Activated T-helper 2 cell treated with anti-CD3 and anti-CD28 coated beads, Interferon-gamma antibody, Interleukin-2, Interleukin-4, amounts not matched to agents 10 μg/mL and 5 μg/mL and 100 μg/mL, durations not matched to agents 14 hours and 24 hours and 36 hours (primary cell): ENCODE measurements at regions not wholly inside any gene's neighbourhood (a gene's known extent, or its start where the extent isn't known, plus 50 kb on each side); places are given as distances from the start of the nearest gene placed in this dataset.

Experiments used
- DNase-seq: peaks from one replicate; pipeline ENCODE4 v3.0.0; 2021; ENCODE audit warnings: low spot score
- H3K27ac Mint-ChIP-seq: one replicate; pipeline ENCODE4 v1.8.0; 2021; ENCODE audit warnings: mixed read lengths
- H3K27me3 Mint-ChIP-seq: one replicate; pipeline ENCODE4 v1.8.0; 2021; ENCODE audit warnings: low read depth, mixed read lengths
- H3K36me3 Mint-ChIP-seq: one replicate; pipeline ENCODE4 v1.8.0; 2021; ENCODE audit warnings: low read depth, mixed read lengths
- H3K4me1 Mint-ChIP-seq: one replicate; pipeline ENCODE4 v1.8.0; 2021; ENCODE audit warnings: low read depth, mixed read lengths
- H3K4me3 Mint-ChIP-seq: one replicate; pipeline ENCODE4 v1.8.0; 2021; ENCODE audit warnings: low read depth, mild to moderate bottlenecking, moderate library complexity, mixed read lengths
- H3K9me3 Mint-ChIP-seq: one replicate; pipeline ENCODE4 v1.8.0; 2021; ENCODE audit warnings: mixed read lengths
- intact Hi-C: fragments of 100-400 bp; cut with micrococcal nuclease; formaldehyde crosslinking; loops from one replicate; pipeline ENCODE4 v1.15.1; 2023

DNA sequence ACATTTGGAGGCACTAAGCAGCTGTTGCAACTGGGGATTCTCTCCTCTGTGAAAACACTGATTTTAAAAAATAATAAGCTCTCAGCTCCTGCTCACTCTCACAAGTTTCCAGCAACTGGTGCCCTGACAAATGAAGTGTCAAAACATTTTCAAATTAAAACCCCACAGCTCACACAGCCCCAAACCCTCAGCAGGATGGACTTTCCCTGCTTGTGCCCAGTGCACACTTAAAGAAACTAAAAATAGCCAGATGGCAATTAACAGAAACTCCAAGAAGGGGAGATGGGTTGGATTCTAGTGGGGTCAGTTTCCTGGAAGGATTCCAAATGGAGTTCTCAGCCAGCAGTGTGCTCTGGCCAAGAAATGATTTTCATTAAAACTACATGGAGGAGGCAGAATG, 163.0 kb upstream of the PUM3 start:
- Mint-ChIP-seq H3K4me3 (no peak overlapping the region), H3K27ac (no peak overlapping the region), H3K4me1 (no peaks in the 10 kb centered on the region), H3K27me3 (peaks cover 2% of the 10 kb centered on the region), H3K36me3 (no peaks in the 10 kb centered on the region), H3K9me3 (no peaks in the 10 kb centered on the region)
- intact Hi-C loops, result no loop called here
- DNase-seq, result no peak

DNA sequence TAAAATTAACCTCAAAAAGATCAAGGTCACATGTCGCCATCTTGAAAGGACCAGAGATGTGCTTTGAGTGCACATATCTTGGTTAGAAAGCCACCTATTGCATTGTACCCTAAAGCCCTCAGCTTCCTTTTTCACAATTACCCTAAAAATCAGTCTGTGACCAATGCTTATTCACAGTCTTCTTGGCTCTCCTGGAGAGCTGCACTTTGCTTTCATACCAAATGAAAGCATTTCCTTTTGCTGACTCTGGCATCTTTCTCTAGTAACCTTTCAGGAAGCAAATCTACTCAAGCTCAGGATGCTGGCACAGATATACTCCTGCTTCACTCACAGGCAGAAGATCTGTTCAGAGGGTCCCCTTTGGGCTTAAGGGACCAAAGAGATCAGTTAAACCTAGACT, 160.7 kb upstream of the PUM3 start:
- no peaks in the 10 kb centered on the region for H3K9me3 Mint-ChIP-seq
- peaks cover 2% of the 10 kb centered on the region for H3K27me3 Mint-ChIP-seq
- H3K27ac Mint-ChIP-seq, result no peak overlapping the region
- H3K4me3 Mint-ChIP-seq, result no peak overlapping the region
- H3K36me3 Mint-ChIP-seq, result no peaks in the 10 kb centered on the region
- no peaks in the 10 kb centered on the region for H3K4me1 Mint-ChIP-seq
- intact Hi-C loops, result no loop called here
- DNase-seq, result no peak

DNA sequence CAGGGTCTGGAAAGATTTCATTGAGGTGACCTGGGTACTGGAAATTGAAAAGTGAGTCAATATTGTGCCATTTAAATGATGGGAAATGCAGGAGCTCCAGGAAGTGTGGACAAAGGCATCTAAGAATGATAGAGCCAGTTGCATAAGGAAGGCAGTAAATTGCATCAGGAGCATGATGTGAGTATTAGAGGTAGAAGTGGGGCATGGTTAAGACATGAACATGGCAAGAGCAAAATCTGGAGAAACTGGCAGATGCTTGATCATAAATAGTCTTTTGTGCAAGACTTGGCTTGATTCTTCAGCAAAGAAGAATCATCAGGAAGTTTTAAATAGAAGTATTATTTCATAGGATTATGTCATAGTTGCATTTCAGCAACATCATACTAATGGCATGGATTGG, 157.4 kb upstream of the PUM3 start:
- intact Hi-C loops, result no loop called here
- Mint-ChIP-seq H3K9me3 (no peaks in the 10 kb centered on the region), H3K27ac (no peak overlapping the region), H3K36me3 (no peaks in the 10 kb centered on the region), H3K4me3 (no peak overlapping the region), H3K4me1 (no peaks in the 10 kb centered on the region), H3K27me3 (no peaks in the 10 kb centered on the region)
- DNase-seq, result no peak

- Mint-ChIP-seq H3K36me3 (no peaks in the 10 kb centered on the region), H3K4me3 (no peak overlapping the region), H3K27me3 (no peaks in the 10 kb centered on the region), H3K4me1 (no peaks in the 10 kb centered on the region), H3K27ac (no peak overlapping the region), H3K9me3 (no peaks in the 10 kb centered on the region)
- intact Hi-C loops, result no loop called here
- DNase-seq, result no peak
Measured at GRCh38 chr9:2992427-2992826, 148.5 kb upstream of the PUM3 start.

DNA sequence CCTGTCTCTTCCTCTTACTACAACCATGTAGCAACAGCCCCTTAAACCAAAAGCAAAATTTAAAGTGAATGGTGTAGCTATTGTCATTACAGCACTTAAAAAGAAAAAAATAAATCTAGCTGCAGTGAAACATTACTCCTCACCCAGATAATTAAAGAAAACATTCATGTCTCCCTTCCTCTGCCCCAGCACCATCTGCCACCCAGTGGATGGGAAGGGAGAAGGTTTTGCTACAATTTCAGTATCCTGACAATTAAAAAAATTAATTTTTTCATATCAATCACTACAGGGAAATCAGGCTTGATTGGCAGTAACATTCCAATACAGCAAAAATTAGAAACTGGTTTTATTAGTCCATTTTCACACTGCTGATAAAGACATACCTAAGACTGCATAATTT, 147.4 kb upstream of the PUM3 start:
- intact Hi-C loops, result no loop called here
- H3K36me3 Mint-ChIP-seq, result no peaks in the 10 kb centered on the region
- H3K4me1 Mint-ChIP-seq, result no peaks in the 10 kb centered on the region
- H3K9me3 Mint-ChIP-seq, result no peaks in the 10 kb centered on the region
- no peak for DNase-seq
- H3K4me3 Mint-ChIP-seq, result no peak overlapping the region
- H3K27me3 Mint-ChIP-seq, result peaks cover 3% of the 10 kb centered on the region
- no peak overlapping the region for H3K27ac Mint-ChIP-seq

DNA sequence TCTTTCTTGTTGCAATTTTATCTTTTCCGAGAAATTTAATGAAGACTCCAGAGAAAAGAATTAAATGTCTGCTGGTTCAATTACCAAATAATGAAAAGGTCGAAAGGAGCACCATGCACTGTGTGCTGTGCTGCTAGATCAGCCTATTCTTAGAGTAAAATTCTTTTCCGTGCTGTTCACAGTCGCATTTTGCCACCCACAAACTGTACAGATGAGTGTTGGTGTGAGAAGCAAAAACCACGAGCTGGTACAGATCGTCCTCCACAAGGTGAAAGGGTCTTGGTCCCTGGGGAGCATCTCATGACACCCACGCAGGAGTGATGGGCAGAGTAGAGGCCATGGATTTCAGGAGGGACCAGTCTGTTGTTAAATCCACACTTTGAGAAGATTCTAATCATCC, 143.8 kb upstream of the PUM3 start:
- H3K27me3 Mint-ChIP-seq, result peaks cover 5% of the 10 kb centered on the region
- intact Hi-C loops, result no loop called here

DNA sequence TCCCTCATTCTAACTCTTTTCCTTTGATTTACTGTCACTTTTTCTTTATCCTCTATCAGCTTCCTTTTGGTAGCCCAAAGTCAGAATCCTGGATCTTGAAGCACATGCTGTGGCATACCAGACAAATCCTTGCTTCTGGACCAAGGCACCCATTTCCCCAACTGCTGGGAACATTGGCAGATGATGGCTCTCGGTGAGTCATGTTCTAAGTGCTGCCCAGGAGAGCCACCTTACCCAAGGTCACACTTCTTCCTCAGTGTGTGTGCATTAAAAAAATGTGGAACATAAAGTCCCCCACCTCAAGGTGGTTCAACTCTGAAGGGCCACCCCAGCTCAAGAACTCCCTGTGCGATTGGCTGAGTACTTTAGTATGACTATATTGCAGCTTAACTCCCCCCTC, 141.4 kb upstream of the PUM3 start:
- Mint-ChIP-seq H3K4me3 (no peak overlapping the region), H3K36me3 (no peaks in the 10 kb centered on the region), H3K9me3 (no peaks in the 10 kb centered on the region), H3K4me1 (no peaks in the 10 kb centered on the region), H3K27ac (no peak overlapping the region), H3K27me3 (peaks cover 5% of the 10 kb centered on the region)
- intact Hi-C loops, result no loop called here
- no peak for DNase-seq

More for the DNA sequence above, 143.8 kb upstream of the PUM3 start:
- H3K4me1 Mint-ChIP-seq, result no peaks in the 10 kb centered on the region
- H3K9me3 Mint-ChIP-seq, result no peaks in the 10 kb centered on the region
- no peak for DNase-seq
- H3K27ac Mint-ChIP-seq, result no peak overlapping the region
- H3K36me3 Mint-ChIP-seq, result no peaks in the 10 kb centered on the region
- no peak overlapping the region for H3K4me3 Mint-ChIP-seq

- no peak for DNase-seq
- H3K27me3 Mint-ChIP-seq, result peaks cover 5% of the 10 kb centered on the region
- no peaks in the 10 kb centered on the region for H3K36me3 Mint-ChIP-seq
- no peak overlapping the region for H3K4me3 Mint-ChIP-seq
- intact Hi-C loops, result no loop called here
- H3K9me3 Mint-ChIP-seq, result no peaks in the 10 kb centered on the region
- H3K4me1 Mint-ChIP-seq, result no peaks in the 10 kb centered on the region
- H3K27ac Mint-ChIP-seq, result no peak overlapping the region
Measured at GRCh38 chr9:2984491-2984890, 140.6 kb upstream of the PUM3 start.

DNA sequence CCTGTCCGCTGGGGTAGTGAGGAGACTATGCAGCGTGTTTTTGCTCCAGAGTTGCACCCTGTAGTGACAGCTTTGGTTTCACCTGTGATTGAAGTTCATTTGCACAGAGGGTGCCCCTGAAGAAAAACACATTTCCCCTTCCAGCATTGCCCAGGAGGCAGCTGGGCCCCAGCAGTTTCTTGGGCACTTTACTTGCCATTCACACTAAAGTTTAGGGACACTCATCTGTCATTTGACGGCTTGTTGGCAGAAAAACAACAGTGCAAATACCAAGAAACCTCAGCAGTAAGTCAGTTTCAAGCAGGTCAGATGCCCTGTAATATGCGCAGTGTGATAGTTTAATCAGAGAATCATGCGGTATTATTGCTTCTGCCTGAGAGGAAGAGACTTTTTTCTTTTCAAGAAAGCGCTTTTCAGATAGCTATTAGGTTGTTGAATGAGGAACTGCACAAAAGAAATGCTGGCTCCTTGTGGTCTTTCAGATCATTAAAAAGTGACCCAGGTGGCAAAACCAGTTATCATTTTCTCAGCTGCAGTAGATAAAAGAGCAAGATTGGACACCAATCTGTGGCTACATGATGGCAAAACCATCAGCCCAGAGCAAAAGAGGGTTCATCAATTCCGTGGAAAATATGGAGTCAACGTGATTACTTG, 136.2 kb upstream of the PUM3 start:
- Mint-ChIP-seq H3K27me3 (peaks cover 2% of the 10 kb centered on the region), H3K4me3 (no peak overlapping the region), H3K27ac (no peak overlapping the region), H3K9me3 (no peaks in the 10 kb centered on the region), H3K36me3 (no peaks in the 10 kb centered on the region), H3K4me1 (no peaks in the 10 kb centered on the region)
- intact Hi-C loops, result no loop called here
- no peak for DNase-seq

DNA sequence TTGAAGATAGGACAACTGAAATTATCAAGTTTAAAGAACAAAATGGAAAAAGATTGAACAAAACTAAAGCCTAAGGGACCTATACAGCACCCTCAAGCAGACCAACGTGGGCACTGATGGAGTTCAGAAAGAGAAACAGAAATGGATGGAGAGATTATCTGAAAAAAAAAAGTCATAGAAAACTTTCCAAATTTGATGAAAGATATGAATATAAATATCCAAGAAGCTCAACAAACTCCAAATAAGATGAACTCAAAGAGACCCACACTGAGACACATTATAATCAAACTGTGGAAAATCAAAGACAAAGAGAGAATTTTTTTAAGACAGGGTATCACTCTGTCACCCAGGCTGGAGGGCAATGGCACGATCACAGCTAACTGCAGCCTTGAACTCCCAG, 128.6 kb upstream of the PUM3 start:
- intact Hi-C loops, result no loop called here
- Mint-ChIP-seq H3K36me3 (no peaks in the 10 kb centered on the region), H3K27me3 (no peaks in the 10 kb centered on the region), H3K4me1 (no peaks in the 10 kb centered on the region), H3K9me3 (peaks cover 11% of the 10 kb centered on the region), H3K4me3 (no peak overlapping the region), H3K27ac (no peak overlapping the region)
- no peak for DNase-seq

GRCh38 chr9:2970864-2971263, 127.0 kb upstream of the PUM3 start:
- Mint-ChIP-seq H3K27ac (no peak overlapping the region), H3K27me3 (no peaks in the 10 kb centered on the region), H3K4me1 (no peaks in the 10 kb centered on the region), H3K9me3 (peaks cover 11% of the 10 kb centered on the region), H3K36me3 (no peaks in the 10 kb centered on the region), H3K4me3 (no peak overlapping the region)
- no peak for DNase-seq
- intact Hi-C loops, result no loop called here

GRCh38 chr9:2967766-2968165, 123.9 kb upstream of the PUM3 start:
- intact Hi-C loops, result no loop called here
- Mint-ChIP-seq H3K36me3 (no peaks in the 10 kb centered on the region), H3K27ac (no peak overlapping the region), H3K27me3 (no peaks in the 10 kb centered on the region), H3K4me1 (no peaks in the 10 kb centered on the region), H3K4me3 (no peak overlapping the region), H3K9me3 (peaks cover 11% of the 10 kb centered on the region)
- no peak for DNase-seq

DNA sequence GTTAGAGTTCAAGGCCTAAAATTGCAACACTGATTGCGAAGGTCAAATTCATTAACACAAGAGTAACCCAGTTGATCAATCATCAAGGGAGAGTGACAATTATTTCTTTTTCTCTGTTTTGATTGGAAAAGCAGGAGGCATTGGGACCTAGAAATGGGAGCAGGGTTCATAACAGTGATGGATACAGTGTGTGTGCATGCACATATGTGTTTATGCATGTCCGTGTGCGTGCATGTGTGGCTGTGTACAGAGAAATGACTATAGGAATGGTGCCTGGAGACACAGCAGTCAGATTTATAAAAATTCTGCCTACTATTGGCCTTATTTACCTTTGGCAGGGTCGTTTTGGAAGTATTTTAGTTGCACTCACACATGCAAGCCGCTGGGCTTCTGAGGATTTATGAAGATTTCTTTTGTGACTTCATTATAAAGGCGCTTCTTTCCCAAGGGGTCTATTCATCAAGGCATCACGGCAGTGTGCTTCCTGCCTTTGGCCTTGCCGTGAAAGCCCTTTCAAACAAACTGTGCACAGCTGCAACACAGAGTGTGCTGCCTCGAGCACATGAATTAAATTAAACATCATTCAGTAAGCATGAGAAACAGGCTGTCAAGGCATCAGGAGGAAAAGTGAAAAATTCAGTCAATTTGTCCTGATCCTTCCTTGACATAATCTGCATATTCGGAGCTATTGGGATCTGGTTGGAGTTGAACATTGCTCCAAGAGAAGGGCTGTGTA, 122.8 kb upstream of the PUM3 start:
- peaks cover under 1% of the 10 kb centered on the region for H3K9me3 Mint-ChIP-seq
- no peak overlapping the region for H3K27ac Mint-ChIP-seq
- intact Hi-C loops, result no loop called here
- no peak for DNase-seq
- no peaks in the 10 kb centered on the region for H3K36me3 Mint-ChIP-seq
- H3K27me3 Mint-ChIP-seq, result no peaks in the 10 kb centered on the region
- H3K4me1 Mint-ChIP-seq, result no peaks in the 10 kb centered on the region
- H3K4me3 Mint-ChIP-seq, result no peak overlapping the region
